Loucy (cell line): ENCODE measurements at regions not wholly inside any gene's neighbourhood (a gene's known extent, or its start where the extent isn't known, plus 50 kb on each side); places are given as distances from the start of the nearest gene placed in this dataset.

Experiments
- H2AFZ ChIP-seq: fragments of 200-600 bp; sonication (generic); 2 replicates; pipeline ENCODE4 v1.6.0; 2016; ENCODE audit warnings: antibody characterized with exemption, mild to moderate bottlenecking, low read length, moderate library complexity
- H3F3A ChIP-seq: fragments of 200-600 bp; 2 replicates; pipeline ENCODE4 v1.6.0; 2016; ENCODE audit warnings: antibody characterized with exemption, low read depth, mild to moderate bottlenecking
- H3K27me3 ChIP-seq: fragments of 200-600 bp; sonication (generic); 2 replicates; pipeline ENCODE4 v1.6.1; 2014; ENCODE audit warnings: low read length, mild to moderate bottlenecking; ENCODE audit not compliant: insufficient read depth, poor library complexity, severe bottlenecking
- H3K36me3 ChIP-seq: fragments of 200-600 bp; sonication (generic); 2 replicates; pipeline ENCODE4 v1.6.1; 2016; ENCODE audit warnings: low read length; ENCODE audit not compliant: insufficient read depth
- H3K4me1 ChIP-seq: fragments of 200-600 bp; sonication (generic); 2 replicates; pipeline ENCODE4 v1.5.1; 2014; ENCODE audit warnings: low read length, mild to moderate bottlenecking; ENCODE audit not compliant: insufficient read depth, poor library complexity, severe bottlenecking
- H3K4me2 ChIP-seq: fragments of 200-600 bp; sonication (generic); 2 replicates; pipeline ENCODE4 v1.6.0; 2014; ENCODE audit warnings: antibody characterized with exemption, low read length, low read depth, mild to moderate bottlenecking; ENCODE audit not compliant: poor library complexity, severe bottlenecking
- H3K4me3 ChIP-seq: fragments of 200-600 bp; sonication (generic); 2 replicates; pipeline ENCODE4 v1.5.1; 2014; ENCODE audit warnings: low read length, mild to moderate bottlenecking, mixed read lengths; ENCODE audit not compliant: poor library complexity, severe bottlenecking
- H3K79me2 ChIP-seq: fragments of 200-600 bp; sonication (generic); 2 replicates; pipeline ENCODE4 v1.6.1; 2014; ENCODE audit warnings: low read length; ENCODE audit not compliant: insufficient read depth
- H3K9ac ChIP-seq: fragments of 200-600 bp; sonication (generic); 2 replicates; pipeline ENCODE4 v1.6.0; 2014; ENCODE audit warnings: mild to moderate bottlenecking, low read depth, low read length, moderate library complexity; ENCODE audit not compliant: poor library complexity, severe bottlenecking
- H3K9me2 ChIP-seq: fragments of 200-600 bp; sonication (generic); replicated peaks from 2 replicates; pipeline ENCODE4 v1.6.1; 2016; ENCODE audit warnings: low read depth, low read length, mixed read lengths
- H3K9me3 ChIP-seq: fragments of 200-600 bp; sonication (generic); 2 replicates; pipeline ENCODE4 v1.6.1; 2014; ENCODE audit warnings: mild to moderate bottlenecking, antibody characterized with exemption, low read length, low read depth; ENCODE audit not compliant: insufficient read depth
- H4K20me1 ChIP-seq: fragments of 200-600 bp; sonication (generic); 2 replicates; pipeline ENCODE4 v1.6.0; 2014; ENCODE audit warnings: antibody characterized with exemption, low read length, mild to moderate bottlenecking; ENCODE audit not compliant: insufficient read depth, poor library complexity, severe bottlenecking
- EZH2phosphoT487 ChIP-seq: fragments of 200-600 bp; IDR thresholded peaks from 2 replicates; pipeline ENCODE4 v1.6.1; 2018; ENCODE audit warnings: antibody characterized with exemption, mild to moderate bottlenecking, moderate library complexity, borderline replicate concordance
- TF ChIP-seq, protein P1 (sequence below): fragments of 200-600 bp; sonication (generic); conservative IDR thresholded peaks from 2 replicates; pipeline ENCODE4 v1.5.1; 2014; ENCODE audit warnings: mild to moderate bottlenecking, antibody characterized with exemption, low read length

DNA sequence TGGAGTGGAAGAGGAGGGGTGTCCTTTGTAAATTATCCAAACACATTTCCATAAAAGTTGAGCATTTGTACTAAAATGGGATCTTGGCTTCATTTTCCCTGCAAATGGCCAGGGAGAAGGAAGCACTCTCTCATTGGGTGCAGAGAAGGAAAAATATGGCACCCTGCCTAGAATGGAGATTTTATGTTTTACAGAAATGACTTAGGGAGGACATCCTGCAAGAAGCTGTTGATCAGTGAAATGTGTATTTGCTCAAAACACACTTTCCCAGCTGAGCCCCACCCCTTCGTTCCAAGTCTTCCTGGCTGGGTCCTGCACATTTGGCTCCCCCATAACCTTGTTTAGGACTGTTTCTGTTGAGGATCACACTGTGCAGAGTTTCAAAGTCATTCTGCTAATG, 213.5 kb upstream of the TAPT1 start:
- Histone ChIP-seq H3K9ac (no peak overlapping the region), H3K4me1 (no peaks in the 10 kb centered on the region), H3K27me3 (no peaks in the 10 kb centered on the region), H3K4me2 (no peak overlapping the region), H2AFZ (no peak overlapping the region), H3K4me3 (no peak overlapping the region), H3K9me2 (no peaks in the 10 kb centered on the region), H3K9me3 (no peaks in the 10 kb centered on the region), H3K79me2 (no peaks in the 10 kb centered on the region), H4K20me1 (no peaks in the 10 kb centered on the region), H3K36me3 (no peaks in the 10 kb centered on the region), H3F3A (no peaks in the 10 kb centered on the region)
- no peak for TF ChIP-seq EZH2phosphoT487
- TF ChIP-seq, protein P1, sequence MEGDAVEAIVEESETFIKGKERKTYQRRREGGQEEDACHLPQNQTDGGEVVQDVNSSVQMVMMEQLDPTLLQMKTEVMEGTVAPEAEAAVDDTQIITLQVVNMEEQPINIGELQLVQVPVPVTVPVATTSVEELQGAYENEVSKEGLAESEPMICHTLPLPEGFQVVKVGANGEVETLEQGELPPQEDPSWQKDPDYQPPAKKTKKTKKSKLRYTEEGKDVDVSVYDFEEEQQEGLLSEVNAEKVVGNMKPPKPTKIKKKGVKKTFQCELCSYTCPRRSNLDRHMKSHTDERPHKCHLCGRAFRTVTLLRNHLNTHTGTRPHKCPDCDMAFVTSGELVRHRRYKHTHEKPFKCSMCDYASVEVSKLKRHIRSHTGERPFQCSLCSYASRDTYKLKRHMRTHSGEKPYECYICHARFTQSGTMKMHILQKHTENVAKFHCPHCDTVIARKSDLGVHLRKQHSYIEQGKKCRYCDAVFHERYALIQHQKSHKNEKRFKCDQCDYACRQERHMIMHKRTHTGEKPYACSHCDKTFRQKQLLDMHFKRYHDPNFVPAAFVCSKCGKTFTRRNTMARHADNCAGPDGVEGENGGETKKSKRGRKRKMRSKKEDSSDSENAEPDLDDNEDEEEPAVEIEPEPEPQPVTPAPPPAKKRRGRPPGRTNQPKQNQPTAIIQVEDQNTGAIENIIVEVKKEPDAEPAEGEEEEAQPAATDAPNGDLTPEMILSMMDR = no peak

DNA sequence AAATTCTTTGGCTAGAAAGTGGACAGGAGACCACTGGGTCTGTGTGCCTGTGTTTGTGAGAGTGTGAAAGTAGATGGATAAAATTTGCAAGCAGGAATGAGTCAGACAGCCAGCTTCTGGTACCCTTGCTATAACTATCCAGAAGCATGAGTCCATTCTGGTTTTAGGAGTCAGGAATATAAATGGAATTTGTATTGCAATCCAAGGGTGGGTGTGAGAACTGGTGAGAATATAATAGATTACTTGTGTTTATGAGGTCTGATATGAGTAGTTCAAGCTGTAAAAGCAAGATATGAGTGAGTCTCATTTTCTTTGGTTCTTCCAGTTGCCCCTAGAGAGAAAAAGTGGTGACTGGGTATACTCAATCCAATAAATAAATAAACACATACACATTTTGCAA, 212.7 kb upstream of the TAPT1 start:
- Histone ChIP-seq H3K4me3 (no peak overlapping the region), H3K79me2 (no peaks in the 10 kb centered on the region), H3K27me3 (no peaks in the 10 kb centered on the region), H3K4me1 (no peaks in the 10 kb centered on the region), H3K9me3 (no peaks in the 10 kb centered on the region), H3K4me2 (no peak overlapping the region), H2AFZ (no peak overlapping the region), H3K9ac (no peak overlapping the region), H3K9me2 (no peaks in the 10 kb centered on the region), H4K20me1 (no peaks in the 10 kb centered on the region), H3F3A (no peaks in the 10 kb centered on the region), H3K36me3 (no peaks in the 10 kb centered on the region)
- TF ChIP-seq, protein P1 = no peak
- TF ChIP-seq EZH2phosphoT487 = no peak

- H3K27me3 ChIP-seq = no peaks in the 10 kb centered on the region
- H3K4me1 ChIP-seq = no peaks in the 10 kb centered on the region
- no peak overlapping the region for H3K4me3 ChIP-seq
- H3K36me3 ChIP-seq = no peaks in the 10 kb centered on the region
- no peaks in the 10 kb centered on the region for H3K9me2 ChIP-seq
- H3F3A ChIP-seq = no peaks in the 10 kb centered on the region
- no peak overlapping the region for H3K9ac ChIP-seq
- H2AFZ ChIP-seq = no peak overlapping the region
- H3K79me2 ChIP-seq = no peaks in the 10 kb centered on the region
- no peaks in the 10 kb centered on the region for H4K20me1 ChIP-seq
- H3K4me2 ChIP-seq = no peak overlapping the region
- TF ChIP-seq EZH2phosphoT487 = no peak
- TF ChIP-seq, protein P1 = no peak
- no peaks in the 10 kb centered on the region for H3K9me3 ChIP-seq
Observed at GRCh38 chr4:16437836-16438235, 211.6 kb upstream of the TAPT1 start.
